WTC11 (cell line): ENCODE measurements at regions not wholly inside any gene's neighbourhood (a gene's known extent, or its start where the extent isn't known, plus 50 kb on each side); places are given as distances from the start of the nearest gene placed in this dataset.

Source experiments
- ATAC-seq: fragments of 200-7000 bp; cut with Tn5 transposase; 2 replicates; pipeline ENCODE4 v1.10.0; 2021; ENCODE audit warnings: mild to moderate bottlenecking, moderate library complexity
- CTCF ChIA-PET: fragments of 300-600 bp; sonication (Branson Sonifier 250); formaldehyde crosslinking; loops from one replicate; lab custom pipeline; 2021; ENCODE audit warnings: antibody characterized with exemption; lab: Charles Lee
- POLR2A ChIA-PET: fragments of 350-600 bp; sonication (Branson Sonifier 250); formaldehyde crosslinking; loops from one replicate; lab custom pipeline; 2021; ENCODE audit warnings: antibody characterized with exemption; lab: Charles Lee
- DNase-seq: peaks from one replicate; pipeline ENCODE4 v3.0.0; 2021; ENCODE audit warnings: low spot score
- H3K27ac Mint-ChIP-seq: 2 replicates; pipeline ENCODE4 v1.8.0; 2021; ENCODE audit warnings: mixed read lengths
- H3K27me3 Mint-ChIP-seq: 2 replicates; pipeline ENCODE4 v1.8.0; 2021; ENCODE audit warnings: low read depth, mild to moderate bottlenecking, moderate library complexity, mixed read lengths
- H3K36me3 Mint-ChIP-seq: 2 replicates; pipeline ENCODE4 v1.8.0; 2021; ENCODE audit warnings: mixed read lengths
- H3K4me1 Mint-ChIP-seq: 2 replicates; pipeline ENCODE4 v1.8.0; 2022; ENCODE audit warnings: mixed read lengths
- H3K4me3 Mint-ChIP-seq: 2 replicates; pipeline ENCODE4 v1.8.0; 2021; ENCODE audit warnings: mild to moderate bottlenecking, moderate library complexity, mixed read lengths
- H3K9me3 Mint-ChIP-seq: 2 replicates; pipeline ENCODE4 v1.8.0; 2021; ENCODE audit warnings: mixed read lengths
- AFF4 ChIP-seq: sonication (generic); formaldehyde crosslinking; IDR thresholded peaks from 2 replicates; pipeline ENCODE4 v1.8.1; 2023; ENCODE audit warnings: mild to moderate bottlenecking, missing genetic modification reagents, borderline replicate concordance
- E2F4 ChIP-seq: sonication (generic); formaldehyde crosslinking; IDR thresholded peaks from 2 replicates; pipeline ENCODE4 v1.8.1; 2022; ENCODE audit warnings: low read depth, mild to moderate bottlenecking, moderate library complexity, missing genetic modification reagents, borderline replicate concordance
- ESRRA ChIP-seq: sonication (generic); formaldehyde crosslinking; IDR thresholded peaks from 2 replicates; pipeline ENCODE4 v1.8.1; 2022; ENCODE audit warnings: mild to moderate bottlenecking, missing genetic modification reagents, borderline replicate concordance
- FOXP1 ChIP-seq: sonication (generic); formaldehyde crosslinking; IDR thresholded peaks from 2 replicates; pipeline ENCODE4 v1.8.0; 2022; ENCODE audit warnings: missing genetic modification reagents, mild to moderate bottlenecking, moderate library complexity, borderline replicate concordance
- MXD4 ChIP-seq: fragments of 250-450 bp; sonication (Bioruptor Pico); IDR thresholded peaks from 2 replicates; pipeline ENCODE4 v1.8.0; 2021; ENCODE audit warnings: mild to moderate bottlenecking, moderate library complexity, borderline replicate concordance
- PRDM15 ChIP-seq: sonication (generic); formaldehyde crosslinking; IDR thresholded peaks from 2 replicates; pipeline ENCODE4 v1.8.0; 2022; ENCODE audit warnings: missing genetic modification reagents
- TCF7 ChIP-seq: sonication (generic); formaldehyde crosslinking; IDR thresholded peaks from 2 replicates; pipeline ENCODE4 v1.8.0; 2022; ENCODE audit warnings: mild to moderate bottlenecking, low read depth, missing genetic modification reagents, moderate library complexity
- TEAD4 ChIP-seq: sonication (generic); formaldehyde crosslinking; IDR thresholded peaks from 2 replicates; pipeline ENCODE4 v1.8.0; 2022; ENCODE audit warnings: mild to moderate bottlenecking, missing genetic modification reagents
- ZBTB21 ChIP-seq: sonication (generic); formaldehyde crosslinking; IDR thresholded peaks from 2 replicates; pipeline ENCODE4 v1.8.1; 2023; ENCODE audit warnings: mild to moderate bottlenecking, missing genetic modification reagents, borderline replicate concordance
- ZNF317 ChIP-seq: sonication (generic); formaldehyde crosslinking; IDR thresholded peaks from 2 replicates; pipeline ENCODE4 v1.8.1; 2023; ENCODE audit warnings: low read depth, mild to moderate bottlenecking, moderate library complexity, missing genetic modification reagents, borderline replicate concordance
- ZNF396 ChIP-seq: fragments of 250-450 bp; sonication (Bioruptor Pico); IDR thresholded peaks from 2 replicates; pipeline ENCODE4 v1.8.0; 2021; ENCODE audit warnings: mild to moderate bottlenecking, moderate library complexity, borderline replicate concordance
- ZNF423 ChIP-seq: fragments of 250-450 bp; sonication (Bioruptor Pico); IDR thresholded peaks from 2 replicates; pipeline ENCODE4 v2.1.2; 2022; ENCODE audit warnings: mild to moderate bottlenecking, moderate library complexity
- ZNF532 ChIP-seq: fragments of 250-450 bp; sonication (Bioruptor Pico); IDR thresholded peaks from 2 replicates; pipeline ENCODE4 v1.9.0; 2021; ENCODE audit warnings: mild to moderate bottlenecking, borderline replicate concordance
- TF ChIP-seq, protein P1 (sequence below): sonication (generic); formaldehyde crosslinking; IDR thresholded peaks from 2 replicates; pipeline ENCODE4 v1.8.0; 2022; ENCODE audit warnings: mild to moderate bottlenecking, missing genetic modification reagents
- TF ChIP-seq, protein P2 (sequence below): fragments of 250-450 bp; sonication (Bioruptor Pico); IDR thresholded peaks from 2 replicates; pipeline ENCODE4 v2.1.2; 2022; ENCODE audit warnings: mild to moderate bottlenecking, moderate library complexity
- TF ChIP-seq, protein P3 (sequence below): fragments of 200-600 bp; IDR thresholded peaks from 2 replicates; pipeline ENCODE4 v1.8.0; 2022; ENCODE audit warnings: antibody characterized with exemption

- DNase-seq (no peak), ATAC-seq (no peak)
- no peak overlapping the region for H3K4me3 Mint-ChIP-seq
- no peak overlapping the region for H3K27ac Mint-ChIP-seq
- H3K27me3 Mint-ChIP-seq = no peaks in the 10 kb centered on the region
- no peaks in the 10 kb centered on the region for H3K4me1 Mint-ChIP-seq
- peaks cover 3% of the 10 kb centered on the region; the same call in 1 of the 2 replicates for H3K36me3 Mint-ChIP-seq
- ChIA-PET POLR2A (no interaction called here), CTCF (interaction anchor here (1.2 kb wide), 1 partner anchor 41 kb away, joined by 5 read pairs; no protein-coding TSS in a partner anchor)
- peaks cover 4% of the 10 kb centered on the region for H3K9me3 Mint-ChIP-seq
- TF ChIP-seq ZNF423 (CRISPR knock-in tag) = no peak
- TF ChIP-seq ESRRA = no peak
- no peak for TF ChIP-seq ZNF317
- no peak for TF ChIP-seq E2F4 (CRISPR knock-in tag)
- TF ChIP-seq, protein P1, sequence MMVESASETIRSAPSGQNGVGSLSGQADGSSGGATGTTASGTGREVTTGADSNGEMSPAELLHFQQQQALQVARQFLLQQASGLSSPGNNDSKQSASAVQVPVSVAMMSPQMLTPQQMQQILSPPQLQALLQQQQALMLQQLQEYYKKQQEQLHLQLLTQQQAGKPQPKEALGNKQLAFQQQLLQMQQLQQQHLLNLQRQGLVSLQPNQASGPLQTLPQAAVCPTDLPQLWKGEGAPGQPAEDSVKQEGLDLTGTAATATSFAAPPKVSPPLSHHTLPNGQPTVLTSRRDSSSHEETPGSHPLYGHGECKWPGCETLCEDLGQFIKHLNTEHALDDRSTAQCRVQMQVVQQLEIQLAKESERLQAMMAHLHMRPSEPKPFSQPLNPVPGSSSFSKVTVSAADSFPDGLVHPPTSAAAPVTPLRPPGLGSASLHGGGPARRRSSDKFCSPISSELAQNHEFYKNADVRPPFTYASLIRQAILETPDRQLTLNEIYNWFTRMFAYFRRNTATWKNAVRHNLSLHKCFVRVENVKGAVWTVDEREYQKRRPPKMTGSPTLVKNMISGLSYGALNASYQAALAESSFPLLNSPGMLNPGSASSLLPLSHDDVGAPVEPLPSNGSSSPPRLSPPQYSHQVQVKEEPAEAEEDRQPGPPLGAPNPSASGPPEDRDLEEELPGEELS (CRISPR knock-in tag) = no peak
- TF ChIP-seq MXD4 (CRISPR knock-in tag) = no peak
- TF ChIP-seq, protein P2, sequence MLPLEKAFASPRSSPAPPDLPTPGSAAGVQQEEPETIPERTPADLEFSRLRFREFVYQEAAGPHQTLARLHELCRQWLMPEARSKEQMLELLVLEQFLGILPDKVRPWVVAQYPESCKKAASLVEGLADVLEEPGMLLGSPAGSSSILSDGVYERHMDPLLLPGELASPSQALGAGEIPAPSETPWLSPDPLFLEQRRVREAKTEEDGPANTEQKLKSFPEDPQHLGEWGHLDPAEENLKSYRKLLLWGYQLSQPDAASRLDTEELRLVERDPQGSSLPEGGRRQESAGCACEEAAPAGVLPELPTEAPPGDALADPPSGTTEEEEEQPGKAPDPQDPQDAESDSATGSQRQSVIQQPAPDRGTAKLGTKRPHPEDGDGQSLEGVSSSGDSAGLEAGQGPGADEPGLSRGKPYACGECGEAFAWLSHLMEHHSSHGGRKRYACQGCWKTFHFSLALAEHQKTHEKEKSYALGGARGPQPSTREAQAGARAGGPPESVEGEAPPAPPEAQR = no peak
- TF ChIP-seq AFF4 = no peak
- TF ChIP-seq TEAD4 (CRISPR knock-in tag) = no peak
- TF ChIP-seq, protein P3, sequence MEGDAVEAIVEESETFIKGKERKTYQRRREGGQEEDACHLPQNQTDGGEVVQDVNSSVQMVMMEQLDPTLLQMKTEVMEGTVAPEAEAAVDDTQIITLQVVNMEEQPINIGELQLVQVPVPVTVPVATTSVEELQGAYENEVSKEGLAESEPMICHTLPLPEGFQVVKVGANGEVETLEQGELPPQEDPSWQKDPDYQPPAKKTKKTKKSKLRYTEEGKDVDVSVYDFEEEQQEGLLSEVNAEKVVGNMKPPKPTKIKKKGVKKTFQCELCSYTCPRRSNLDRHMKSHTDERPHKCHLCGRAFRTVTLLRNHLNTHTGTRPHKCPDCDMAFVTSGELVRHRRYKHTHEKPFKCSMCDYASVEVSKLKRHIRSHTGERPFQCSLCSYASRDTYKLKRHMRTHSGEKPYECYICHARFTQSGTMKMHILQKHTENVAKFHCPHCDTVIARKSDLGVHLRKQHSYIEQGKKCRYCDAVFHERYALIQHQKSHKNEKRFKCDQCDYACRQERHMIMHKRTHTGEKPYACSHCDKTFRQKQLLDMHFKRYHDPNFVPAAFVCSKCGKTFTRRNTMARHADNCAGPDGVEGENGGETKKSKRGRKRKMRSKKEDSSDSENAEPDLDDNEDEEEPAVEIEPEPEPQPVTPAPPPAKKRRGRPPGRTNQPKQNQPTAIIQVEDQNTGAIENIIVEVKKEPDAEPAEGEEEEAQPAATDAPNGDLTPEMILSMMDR = no peak
- TF ChIP-seq ZNF396 (CRISPR knock-in tag) = no peak
- no peak for TF ChIP-seq ZBTB21
- no peak for TF ChIP-seq TCF7 (CRISPR knock-in tag)
- no peak for TF ChIP-seq FOXP1 (CRISPR knock-in tag)
- no peak for TF ChIP-seq PRDM15 (CRISPR knock-in tag)
- TF ChIP-seq ZNF532 (CRISPR knock-in tag) = no peak
These were observed 137.1 kb upstream of the ELAC2 start for GRCh38 chr17:13154930-13155329.
